NT2/D1 (cell line): ENCODE measurements at regions not wholly inside any gene's neighbourhood (a gene's known extent, or its start where the extent isn't known, plus 50 kb on each side); places are given as distances from the start of the nearest gene placed in this dataset.
"Not testable (repeated sequence)": the region's sequence is repeated elsewhere in the genome, so short reads cannot be mapped to it uniquely, and the experiment has no call there.

Experiments
- SUZ12 ChIP-seq: IDR thresholded peaks from 2 replicates; pipeline ENCODE4 v1.6.1; 2011; ENCODE audit not compliant: insufficient read length, insufficient read depth; ENCODE audit errors: extremely low read depth
- YY1 ChIP-seq: IDR thresholded peaks from 2 replicates; pipeline ENCODE4 v1.6.1; 2011; ENCODE audit not compliant: insufficient read length, insufficient read depth
- ZNF274 ChIP-seq: IDR thresholded peaks from 2 replicates; pipeline ENCODE4 v1.6.1; 2011; ENCODE audit warnings: mild to moderate bottlenecking, low read depth, low read length

DNA sequence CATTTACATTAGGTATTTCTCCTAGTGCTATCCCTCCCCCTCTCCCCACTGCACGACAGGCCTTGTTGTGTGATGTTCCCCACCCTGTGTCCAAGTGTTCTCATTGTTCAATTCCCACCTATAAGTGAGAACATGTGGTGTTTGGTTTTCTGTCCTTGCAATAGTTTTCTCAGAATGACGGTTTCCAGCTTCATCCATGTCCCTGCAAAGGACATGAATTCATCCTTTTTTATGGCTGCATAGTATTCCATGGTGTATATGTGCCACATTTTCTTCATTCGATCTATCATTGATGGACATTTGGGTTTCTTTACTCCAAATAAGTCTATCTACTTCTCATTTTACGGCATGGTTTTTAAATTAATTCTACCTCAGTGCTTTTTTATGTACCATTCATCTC is 125.8 kb downstream of the DDX11 start:
- not testable (repeated sequence) for TF ChIP-seq ZNF274, SUZ12, YY1
